ENCODE measurements at regions not wholly inside any gene's neighbourhood (a gene's known extent, or its start where the extent isn't known, plus 50 kb on each side); places are given as distances from the start of the nearest gene placed in this dataset.

GRCh38 chr20:43244647-43245046 lies 54.9 kb upstream of the PTPRT start:
- TF ChIP-seq CTCF (conservative IDR thresholded peaks at IDR 0.05; ENCODE audit: low read length) = no peak
- no peak for TF ChIP-seq EZH2phosphoT487 (IDR thresholded peaks at IDR 0.05; ENCODE audit: borderline replicate concordance, low read depth, low read length)
